Spinal cord (tissue), 9 donors: ENCODE measurements at regions not wholly inside any gene's neighbourhood (a gene's known extent, or its start where the extent isn't known, plus 50 kb on each side); places are given as distances from the start of the nearest gene placed in this dataset.
A peak's percentile ranks its signal among the peaks of the same experiment; 100 is the strongest.

Source experiments
- DNase-seq, 6 donors: peaks; one replicate each; pipeline versions ENCODE4 v3.0.0 to v3.0.0-alpha.2; 2013 to 2015; ENCODE audit warnings: low spot score in 6 of 6, low read depth in 4 of 6
- H3K27ac ChIP-seq: one replicate; pipeline ENCODE4 v1.5.1; 2013; ENCODE audit warnings: low read depth, low read length, control low read depth
- H3K27me3 ChIP-seq: one replicate; pipeline ENCODE4 v1.6.1; 2013; ENCODE audit warnings: low read length; ENCODE audit not compliant: control insufficient read depth, insufficient read depth
- H3K36me3 ChIP-seq: one replicate; pipeline ENCODE4 v1.6.1; 2013; ENCODE audit warnings: low read length; ENCODE audit not compliant: control insufficient read depth, insufficient read depth
- H3K4me1 ChIP-seq: one replicate; pipeline ENCODE4 v1.6.1; 2013; ENCODE audit warnings: low read length; ENCODE audit not compliant: control insufficient read depth, insufficient read depth
- H3K4me3 ChIP-seq: one replicate; pipeline ENCODE4 v1.5.1; 2013; ENCODE audit warnings: low read depth, low read length, control low read depth
- H3K9me3 ChIP-seq: one replicate; pipeline ENCODE4 v1.6.1; 2013; ENCODE audit warnings: low read length; ENCODE audit not compliant: control insufficient read depth, insufficient read depth
- WGBS: methylation state at CpG from one replicate; pipeline ENCODE4 v1.1.5; 2013; ENCODE audit warnings: missing lambda C conversion rate; ENCODE audit not compliant: insufficient coverage; 5-methylcytosine and 5-hydroxymethylcytosine counted together
- donor health status: healthy.

DNA sequence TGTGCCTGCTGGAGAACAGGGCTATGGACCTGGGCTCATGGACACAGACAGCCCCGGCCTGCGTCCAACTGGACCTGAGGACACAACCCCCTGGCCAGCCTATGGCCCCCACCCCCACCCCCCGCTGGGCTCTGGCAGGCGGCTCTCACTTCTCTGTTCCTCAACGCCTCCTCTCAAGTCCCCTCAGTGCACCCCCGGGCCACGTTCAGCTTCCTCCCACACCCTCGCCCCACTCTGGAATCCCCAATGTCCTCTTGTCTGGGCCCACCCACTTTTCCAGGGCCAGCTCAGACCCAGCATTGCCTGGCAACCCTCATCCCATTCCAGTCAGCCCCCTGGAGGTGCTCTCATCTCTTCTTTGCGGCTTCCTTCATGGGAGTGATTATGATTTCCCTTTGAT, 130.2 kb upstream of the SPACA7 start:
- no peak for DNase-seq
- Histone ChIP-seq H3K27ac (no peak overlapping the region), H3K4me1 (peaks cover 16% of the 10 kb centered on the region), H3K9me3 (no peaks in the 10 kb centered on the region), H3K27me3 (no peaks in the 10 kb centered on the region), H3K36me3 (no peaks in the 10 kb centered on the region), H3K4me3 (no peak overlapping the region)
- 76% methylated on average over 7 of the region's 9 CpGs for WGBS

DNA sequence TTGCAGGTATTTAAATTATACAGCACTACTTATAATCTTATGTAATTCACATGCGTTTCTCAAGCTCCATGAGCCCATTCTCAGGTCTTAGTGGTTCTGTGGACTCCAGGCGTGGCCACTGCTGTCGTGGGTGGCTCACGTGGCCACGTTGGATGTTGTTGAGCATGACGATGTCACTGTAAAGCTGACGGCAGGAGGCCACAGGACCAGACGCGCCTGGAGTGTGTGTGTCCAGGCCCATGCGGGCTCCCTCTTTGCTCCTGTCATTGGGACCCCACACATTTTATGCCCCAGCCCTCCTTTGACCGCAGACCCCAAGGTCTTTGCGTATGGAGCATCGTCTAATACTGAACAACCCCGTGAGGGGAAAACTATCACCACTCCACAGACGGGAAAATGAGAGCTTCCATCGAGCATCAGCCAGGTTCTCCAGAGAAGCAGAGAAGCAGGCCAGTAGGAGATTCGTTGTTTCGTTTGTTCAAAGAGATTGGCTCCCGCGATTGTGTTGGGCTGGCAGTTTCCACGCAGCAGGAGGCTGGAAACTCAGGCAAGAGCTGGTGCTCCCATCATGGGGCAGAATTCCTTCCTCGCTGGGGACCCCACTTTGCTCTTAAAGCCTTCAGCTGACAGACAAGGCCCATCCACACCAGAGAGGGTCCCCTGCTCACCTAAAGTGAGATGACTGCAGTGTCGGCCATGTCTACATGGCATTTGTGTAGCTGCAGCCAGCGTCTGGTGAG, 129.3 kb upstream of the SPACA7 start:
- Histone ChIP-seq H3K27ac (no peak overlapping the region), H3K9me3 (no peaks in the 10 kb centered on the region), H3K4me3 (no peak overlapping the region), H3K36me3 (no peaks in the 10 kb centered on the region), H3K4me1 (peaks cover 16% of the 10 kb centered on the region), H3K27me3 (no peaks in the 10 kb centered on the region)
- 92% methylated on average over 24 of the region's 24 CpGs for WGBS
- no peak for DNase-seq

DNA sequence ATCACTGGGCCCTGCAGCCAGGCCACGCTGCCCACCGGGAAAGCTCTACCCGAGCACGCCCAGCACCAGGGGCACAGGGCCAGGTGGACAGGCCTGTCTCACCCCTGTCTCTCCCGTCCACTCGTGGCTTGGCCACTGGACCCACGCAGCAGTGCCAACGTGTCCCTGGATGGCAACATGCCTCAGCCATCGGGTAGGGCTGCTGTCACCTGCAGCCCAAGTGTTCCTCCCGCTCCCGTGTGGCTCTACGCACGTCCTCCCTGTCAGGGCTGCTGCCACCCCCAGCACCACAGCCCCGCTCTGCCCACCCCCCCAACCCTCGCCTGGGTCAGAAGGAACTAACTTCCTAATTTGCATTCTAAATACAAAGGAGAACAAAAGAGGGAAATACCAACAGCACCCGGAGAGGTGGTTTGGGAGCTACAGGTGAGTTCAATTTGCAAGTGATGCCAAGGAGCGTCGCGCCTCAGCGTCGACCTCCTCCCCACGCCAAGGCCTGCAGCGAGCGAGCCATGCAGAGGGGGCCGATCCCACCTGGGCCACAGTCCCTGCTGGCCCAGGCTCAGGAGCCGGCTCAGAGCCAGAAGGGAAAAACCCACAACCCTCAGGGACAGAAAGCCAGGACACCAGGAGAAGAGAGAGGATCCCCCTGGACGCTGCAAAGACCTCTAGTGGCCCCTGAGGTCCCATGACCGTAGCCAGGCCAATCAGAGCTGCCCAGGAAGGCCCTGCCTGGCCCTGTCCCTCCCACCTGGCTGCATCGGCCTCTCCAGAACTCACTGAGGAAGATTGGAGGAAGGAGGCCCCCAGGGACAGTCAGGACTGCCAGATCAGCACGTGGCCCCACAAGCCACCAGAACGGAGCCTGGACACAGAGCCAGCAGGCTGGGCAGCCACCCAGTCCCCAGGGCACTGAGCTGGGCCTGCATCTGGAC, 128.4 kb upstream of the SPACA7 start:
- Histone ChIP-seq H3K9me3 (no peaks in the 10 kb centered on the region), H3K27ac (no peak overlapping the region), H3K36me3 (no peaks in the 10 kb centered on the region), H3K27me3 (no peaks in the 10 kb centered on the region), H3K4me1 (peaks cover 16% of the 10 kb centered on the region), H3K4me3 (no peak overlapping the region)
- peak in 1 of 6 donors; percentile 7 for DNase-seq
- 83% methylated on average over 17 of the region's 31 CpGs for WGBS

DNA sequence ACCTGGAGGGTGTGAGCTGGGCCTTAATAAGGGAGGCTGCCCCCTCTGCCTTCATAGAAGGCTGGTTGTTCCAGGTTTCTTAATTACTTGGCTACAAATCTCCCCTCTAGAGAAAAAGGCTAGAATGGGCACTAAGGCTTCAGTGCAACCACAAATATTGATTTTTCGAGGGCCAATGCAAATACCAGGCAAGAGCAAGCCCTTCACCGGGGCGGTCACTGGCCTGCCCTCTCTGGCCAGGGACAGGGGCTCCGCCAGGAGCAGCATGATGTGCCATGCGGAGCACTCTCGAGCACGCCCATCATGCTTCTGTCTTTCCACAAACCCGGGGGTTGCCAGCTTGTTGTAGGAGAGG, 127.8 kb upstream of the SPACA7 start:
- peak in 1 of 6 donors; percentile 7 for DNase-seq
- peaks cover 16% of the 10 kb centered on the region for H3K4me1 ChIP-seq
- H3K36me3 ChIP-seq, result no peaks in the 10 kb centered on the region
- H3K9me3 ChIP-seq, result no peaks in the 10 kb centered on the region
- no peak overlapping the region for H3K27ac ChIP-seq
- H3K4me3 ChIP-seq, result no peak overlapping the region
- 68% methylated on average over 4 of the region's 8 CpGs for WGBS
- no peaks in the 10 kb centered on the region for H3K27me3 ChIP-seq

DNA sequence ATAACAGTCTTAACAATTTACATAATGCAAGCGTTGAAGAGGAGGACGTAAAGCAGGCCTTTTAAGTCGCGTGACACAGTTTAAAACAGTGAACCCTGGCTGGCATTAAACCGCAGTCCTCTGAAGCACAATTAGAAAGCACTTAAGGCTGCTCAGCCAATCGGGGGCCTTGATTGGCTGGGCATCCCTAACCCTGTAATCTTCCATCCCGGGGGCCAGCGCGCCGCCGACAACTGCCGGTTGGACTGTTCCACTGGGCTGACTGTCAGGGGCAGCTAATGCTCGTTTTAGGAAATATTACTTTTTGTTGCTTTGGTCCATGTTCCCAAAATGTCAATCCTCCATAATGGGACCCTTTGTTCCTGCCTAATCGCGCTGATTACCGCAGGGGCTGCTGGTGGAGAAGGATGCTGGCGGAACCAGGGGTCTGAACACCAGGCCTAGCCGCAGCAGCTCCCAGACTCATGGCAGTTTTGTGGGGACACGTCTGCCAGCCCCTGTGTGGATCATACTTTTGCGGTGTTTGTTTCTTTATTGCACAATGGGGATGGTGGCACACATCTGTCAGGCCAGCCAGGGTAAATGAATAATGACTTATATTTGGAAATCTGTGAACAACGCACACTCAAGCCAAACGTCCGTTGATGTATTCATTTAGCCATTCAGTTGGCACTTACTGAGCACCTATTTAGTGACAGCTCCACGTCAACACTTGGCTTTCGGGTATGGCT, 127.1 kb upstream of the SPACA7 start:
- H3K36me3 ChIP-seq, result no peaks in the 10 kb centered on the region
- H3K27ac ChIP-seq, result no peak overlapping the region
- no peaks in the 10 kb centered on the region for H3K9me3 ChIP-seq
- H3K27me3 ChIP-seq, result no peaks in the 10 kb centered on the region
- H3K4me1 ChIP-seq, result peaks cover 16% of the 10 kb centered on the region
- 57% methylated on average over 25 of the region's 25 CpGs for WGBS
- peak in 2 of 6 donors; percentile 66 to 74 for DNase-seq
- H3K4me3 ChIP-seq, result no peak overlapping the region

DNA sequence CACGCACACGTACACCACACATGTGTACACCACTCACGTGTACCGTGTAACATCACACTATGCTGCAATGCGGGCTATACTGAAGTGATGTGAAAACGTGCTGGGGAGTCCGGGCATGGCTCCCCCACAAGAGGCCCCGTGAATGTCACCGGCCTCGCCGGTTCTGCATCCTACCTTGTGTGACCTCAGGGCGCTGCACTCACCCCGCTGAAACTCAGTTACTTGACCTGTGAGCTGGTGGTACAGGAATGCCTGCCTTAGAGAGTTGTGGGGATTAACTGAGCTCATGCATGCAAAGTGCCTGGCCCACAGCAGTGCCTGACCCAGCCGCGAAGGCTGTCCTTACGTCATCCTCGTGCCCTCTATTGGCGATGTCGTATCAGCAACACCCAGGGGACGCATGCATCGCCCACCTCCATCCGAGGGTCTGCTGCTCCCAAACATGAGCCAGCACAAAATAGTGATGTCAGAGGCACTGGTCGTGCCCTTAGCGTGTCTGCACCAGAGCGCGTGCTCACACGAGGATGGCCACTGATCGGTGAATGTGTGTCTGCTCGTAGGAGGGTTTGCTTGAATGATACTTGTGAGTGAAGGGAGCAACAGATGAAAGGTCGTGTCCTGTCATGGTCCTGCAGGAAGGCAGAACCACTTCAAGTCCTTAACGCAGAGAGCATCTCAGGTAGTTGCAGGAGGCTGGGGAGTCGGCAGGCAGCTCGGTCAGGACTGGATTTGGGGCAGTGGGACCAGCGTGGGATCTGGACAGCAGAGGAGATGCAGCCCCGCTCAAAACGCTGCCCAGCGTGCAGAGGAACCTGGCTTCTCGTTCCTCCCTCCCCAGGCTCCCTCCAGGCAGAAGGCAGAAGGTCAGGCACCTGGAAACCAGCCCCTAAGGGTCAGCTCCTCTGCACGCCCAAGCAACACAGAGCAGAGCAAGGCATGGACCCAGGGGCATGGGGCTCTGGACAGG, 126.2 kb upstream of the SPACA7 start:
- 88% methylated on average over 38 of the region's 39 CpGs for WGBS
- peaks cover 16% of the 10 kb centered on the region for H3K4me1 ChIP-seq
- no peaks in the 10 kb centered on the region for H3K9me3 ChIP-seq
- H3K27me3 ChIP-seq, result no peaks in the 10 kb centered on the region
- H3K4me3 ChIP-seq, result no peak overlapping the region
- DNase-seq, result no peak
- H3K27ac ChIP-seq, result no peak overlapping the region
- no peaks in the 10 kb centered on the region for H3K36me3 ChIP-seq

DNA sequence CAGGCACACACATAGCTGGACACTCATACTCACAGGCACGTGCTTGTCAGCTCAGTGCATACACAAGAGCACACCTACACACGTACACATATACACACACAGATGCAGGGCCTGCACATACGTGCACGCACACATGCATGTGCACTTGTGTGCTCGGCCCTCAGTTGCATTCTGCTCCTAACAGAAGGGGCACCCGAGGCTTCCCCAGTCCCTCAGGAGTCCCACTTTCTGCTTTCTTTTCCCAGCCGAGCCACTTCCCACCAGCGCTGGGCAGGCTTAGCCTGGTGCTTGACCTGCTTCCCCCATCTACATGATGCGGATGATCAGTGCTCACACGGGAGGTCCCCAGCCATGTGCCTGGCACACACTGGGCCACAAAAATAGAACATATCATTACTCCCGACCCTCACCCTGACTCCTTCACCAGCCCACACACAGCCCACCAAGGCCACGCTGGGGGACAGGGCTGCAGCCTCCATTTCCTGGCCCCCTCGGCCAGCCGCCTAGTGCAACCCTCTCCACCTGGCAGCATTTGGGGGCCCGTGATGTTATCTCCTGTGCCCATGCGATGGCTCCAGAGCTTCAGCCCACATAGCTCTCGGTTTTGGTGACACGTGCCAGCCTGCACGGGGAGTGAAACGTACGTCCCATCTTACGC, 125.2 kb upstream of the SPACA7 start:
- Histone ChIP-seq H3K4me3 (no peak overlapping the region), H3K36me3 (no peaks in the 10 kb centered on the region), H3K27me3 (no peaks in the 10 kb centered on the region), H3K9me3 (no peaks in the 10 kb centered on the region), H3K4me1 (peaks cover 16% of the 10 kb centered on the region), H3K27ac (no peak overlapping the region)
- no peak for DNase-seq
- WGBS, result 96% methylated on average over 22 of the region's 22 CpGs

DNA sequence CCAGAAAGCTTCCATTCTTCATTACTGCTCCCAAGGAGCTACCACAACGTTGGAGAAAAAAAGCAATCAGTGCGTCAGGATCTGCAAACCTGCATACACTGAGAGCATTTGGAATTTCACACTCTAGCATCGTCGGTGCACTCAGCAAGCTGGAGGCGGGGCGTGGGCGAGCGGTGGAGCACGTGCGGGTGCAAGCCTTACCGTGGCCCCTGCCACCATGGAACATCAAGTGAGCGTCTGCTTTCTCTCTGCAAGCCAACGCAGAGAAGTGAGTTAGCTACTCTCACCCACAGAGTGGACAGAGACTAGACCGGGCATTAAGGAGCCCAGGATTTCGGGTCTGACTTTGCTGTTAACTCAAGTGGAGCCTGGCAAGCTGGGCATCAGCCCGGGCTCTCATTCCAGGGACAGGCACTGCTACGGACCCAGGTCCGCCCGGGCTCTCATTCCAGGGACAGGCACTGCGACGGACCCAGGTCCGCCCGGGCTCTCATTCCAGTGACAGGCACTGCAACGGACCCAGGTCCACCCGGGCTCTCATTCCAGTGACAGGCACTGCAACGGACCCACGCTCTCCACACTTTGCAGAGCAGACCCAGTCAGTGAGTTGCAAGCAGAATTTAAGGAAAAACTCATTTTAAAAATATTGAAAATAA, 124.1 kb upstream of the SPACA7 start:
- H3K27me3 ChIP-seq, result no peaks in the 10 kb centered on the region
- DNase-seq, result no peak

More for the DNA sequence above, 124.1 kb upstream of the SPACA7 start:
- H3K36me3 ChIP-seq, result no peaks in the 10 kb centered on the region
- H3K27ac ChIP-seq, result no peak overlapping the region
- 86% methylated on average over 25 of the region's 27 CpGs for WGBS
- H3K4me1 ChIP-seq, result peaks cover 16% of the 10 kb centered on the region
- no peaks in the 10 kb centered on the region for H3K9me3 ChIP-seq
- H3K4me3 ChIP-seq, result no peak overlapping the region
